GM10248 (cell line): ENCODE measurements at regions not wholly inside any gene's neighbourhood (a gene's known extent, or its start where the extent isn't known, plus 50 kb on each side); places are given as distances from the start of the nearest gene placed in this dataset.

Experiments
- CTCF ChIA-PET: fragments of 300-600 bp; sonication (Branson Sonifier 250); formaldehyde crosslinking; extraction: SDS; loops from one replicate; lab custom pipeline; 2021; ENCODE audit warnings: antibody characterized with exemption; lab: Yijun Ruan, JAX
- POLR2A ChIA-PET: fragments of 350-650 bp; sonication (Branson Sonifier 250); formaldehyde crosslinking; extraction: SDS; loops from one replicate; lab custom pipeline; 2020; ENCODE audit warnings: antibody characterized with exemption; lab: Yijun Ruan, JAX
- DNase-seq: peaks from one replicate; pipeline ENCODE4 v3.0.0; 2012; ENCODE audit errors: extremely low spot score
- CTCF ChIP-seq: IDR thresholded peaks from 2 replicates; pipeline ENCODE4 v1.5.1; 2012; ENCODE audit warnings: mild to moderate bottlenecking, low read depth; ENCODE audit errors: extremely low read depth, missing control alignments, control extremely low read depth

GRCh38 chr4:162909952-162910351 lies 256.7 kb downstream of the NAF1 start:
- no peak for DNase-seq
- ChIA-PET CTCF (no interaction called here), POLR2A (no interaction called here)
- TF ChIP-seq CTCF, result no peak

- no peak for TF ChIP-seq CTCF
- CTCF ChIA-PET, result no interaction called here
- no peak for DNase-seq
- POLR2A ChIA-PET, result no interaction called here
Observed at GRCh38 chr4:162894387-162894786, 272.3 kb downstream of the NAF1 start.

GRCh38 chr4:162891788-162892707 lies 274.6 kb downstream of the NAF1 start:
- no peak for TF ChIP-seq CTCF
- POLR2A ChIA-PET, result interaction anchor here (0.7 kb wide), 1 partner anchor 231 kb away, joined by 5 read pairs; no protein-coding TSS in a partner anchor
- DNase-seq, result peak; percentile 73
- CTCF ChIA-PET, result no interaction called here

GRCh38 chr4:162878096-162878495 lies 288.6 kb downstream of the NAF1 start:
- no peak for DNase-seq
- no peak for TF ChIP-seq CTCF
- ChIA-PET POLR2A (no interaction called here), CTCF (no interaction called here)

GRCh38 chr4:162874748-162875147 lies 291.9 kb downstream of the NAF1 start:
- DNase-seq, result no peak
- CTCF ChIA-PET, result no interaction called here
- no peak for TF ChIP-seq CTCF
- POLR2A ChIA-PET, result no interaction called here

- no peak for DNase-seq
- POLR2A ChIA-PET, result no interaction called here
- no peak for TF ChIP-seq CTCF
- CTCF ChIA-PET, result no interaction called here
Observed at GRCh38 chr4:162871990-162872389, 294.7 kb downstream of the NAF1 start.
